ENCODE measurements at regions not wholly inside any gene's neighbourhood (a gene's known extent, or its start where the extent isn't known, plus 50 kb on each side); places are given as distances from the start of the nearest gene placed in this dataset.

DNA sequence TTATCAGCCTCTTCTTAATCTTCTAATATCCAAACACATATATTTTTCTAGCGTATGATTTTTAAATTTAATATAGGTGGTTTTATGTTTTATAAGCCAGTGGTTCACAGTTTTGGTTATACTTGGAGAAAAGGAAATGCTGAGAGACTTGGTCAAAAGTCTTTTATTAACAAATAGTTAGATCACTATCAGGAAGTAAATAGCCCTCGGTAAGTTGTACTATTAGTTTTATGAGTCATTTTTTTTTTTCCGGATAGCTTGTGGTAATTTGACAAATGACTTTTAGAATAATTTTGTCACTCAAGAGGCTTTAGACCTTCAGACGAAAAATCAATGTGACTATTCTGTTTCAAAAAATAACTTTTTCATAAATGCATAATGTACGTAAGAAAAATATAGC, 232.2 kb upstream of the ROBO1 start:
- no peak for TF ChIP-seq POLR2A (IDR thresholded peaks at IDR 0.05)
- TF ChIP-seq, protein P1, sequence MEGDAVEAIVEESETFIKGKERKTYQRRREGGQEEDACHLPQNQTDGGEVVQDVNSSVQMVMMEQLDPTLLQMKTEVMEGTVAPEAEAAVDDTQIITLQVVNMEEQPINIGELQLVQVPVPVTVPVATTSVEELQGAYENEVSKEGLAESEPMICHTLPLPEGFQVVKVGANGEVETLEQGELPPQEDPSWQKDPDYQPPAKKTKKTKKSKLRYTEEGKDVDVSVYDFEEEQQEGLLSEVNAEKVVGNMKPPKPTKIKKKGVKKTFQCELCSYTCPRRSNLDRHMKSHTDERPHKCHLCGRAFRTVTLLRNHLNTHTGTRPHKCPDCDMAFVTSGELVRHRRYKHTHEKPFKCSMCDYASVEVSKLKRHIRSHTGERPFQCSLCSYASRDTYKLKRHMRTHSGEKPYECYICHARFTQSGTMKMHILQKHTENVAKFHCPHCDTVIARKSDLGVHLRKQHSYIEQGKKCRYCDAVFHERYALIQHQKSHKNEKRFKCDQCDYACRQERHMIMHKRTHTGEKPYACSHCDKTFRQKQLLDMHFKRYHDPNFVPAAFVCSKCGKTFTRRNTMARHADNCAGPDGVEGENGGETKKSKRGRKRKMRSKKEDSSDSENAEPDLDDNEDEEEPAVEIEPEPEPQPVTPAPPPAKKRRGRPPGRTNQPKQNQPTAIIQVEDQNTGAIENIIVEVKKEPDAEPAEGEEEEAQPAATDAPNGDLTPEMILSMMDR (IDR thresholded peaks at IDR 0.05), result no peak
